B cell (primary cell): ENCODE measurements at regions not wholly inside any gene's neighbourhood (a gene's known extent, or its start where the extent isn't known, plus 50 kb on each side); places are given as distances from the start of the nearest gene placed in this dataset.

Source experiments
- CTCF ChIP-seq: fragments of 200-600 bp; IDR thresholded peaks from one replicate; pipeline ENCODE4 v1.8.0; 2022; ENCODE audit warnings: antibody characterized with exemption, mild to moderate bottlenecking
- EZH2 ChIP-seq: IDR thresholded peaks from 2 replicates; pipeline ENCODE4 v1.6.1; 2012; ENCODE audit warnings: borderline replicate concordance, low read depth, mild to moderate bottlenecking, moderate library complexity, low read length; ENCODE audit not compliant: insufficient read depth, poor library complexity, severe bottlenecking

GRCh38 chr4:135412213-135412612 lies 1210.6 kb upstream of the PABPC4L start:
- no peak for TF ChIP-seq CTCF
- TF ChIP-seq EZH2: no peak
